OCI-LY1 (cell line): ENCODE measurements at regions not wholly inside any gene's neighbourhood (a gene's known extent, or its start where the extent isn't known, plus 50 kb on each side); places are given as distances from the start of the nearest gene placed in this dataset.

Experiments used
- EZH2 ChIP-seq: fragments of 200-600 bp; sonication (generic), shearing (Covaris generic); IDR thresholded peaks from 2 replicates; pipeline ENCODE4 v1.8.0; 2017; ENCODE audit warnings: borderline replicate concordance, mixed run types, mild to moderate bottlenecking, antibody characterized with exemption, low read length, moderate library complexity, mixed read lengths
- TF ChIP-seq, protein P1 (sequence below): fragments of 200-600 bp; sonication (generic), shearing (Covaris generic); IDR thresholded peaks from 2 replicates; pipeline ENCODE4 v1.5.1; 2017; ENCODE audit warnings: mild to moderate bottlenecking, antibody characterized with exemption, low read length, moderate library complexity, mixed read lengths

DNA sequence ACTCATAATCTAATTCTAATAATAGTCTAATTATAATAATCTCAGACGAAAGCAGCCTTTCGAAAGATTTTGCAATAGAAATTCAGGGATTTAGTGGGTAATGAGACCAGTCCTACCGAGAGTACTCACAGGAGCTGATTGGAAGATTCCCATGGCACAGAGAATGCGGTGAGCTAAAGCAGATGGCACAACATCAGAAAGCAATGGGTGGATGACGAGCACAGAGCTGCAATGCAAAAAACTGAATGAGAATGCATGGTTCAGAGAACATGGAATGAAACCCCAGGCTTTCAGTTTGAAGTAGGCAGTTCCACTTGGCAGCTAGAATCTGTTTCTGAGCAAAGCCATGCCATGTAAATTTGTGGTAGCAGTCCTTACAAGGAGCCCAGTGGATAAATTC lies 78.2 kb upstream of the SPINK5 start:
- TF ChIP-seq, protein P1, sequence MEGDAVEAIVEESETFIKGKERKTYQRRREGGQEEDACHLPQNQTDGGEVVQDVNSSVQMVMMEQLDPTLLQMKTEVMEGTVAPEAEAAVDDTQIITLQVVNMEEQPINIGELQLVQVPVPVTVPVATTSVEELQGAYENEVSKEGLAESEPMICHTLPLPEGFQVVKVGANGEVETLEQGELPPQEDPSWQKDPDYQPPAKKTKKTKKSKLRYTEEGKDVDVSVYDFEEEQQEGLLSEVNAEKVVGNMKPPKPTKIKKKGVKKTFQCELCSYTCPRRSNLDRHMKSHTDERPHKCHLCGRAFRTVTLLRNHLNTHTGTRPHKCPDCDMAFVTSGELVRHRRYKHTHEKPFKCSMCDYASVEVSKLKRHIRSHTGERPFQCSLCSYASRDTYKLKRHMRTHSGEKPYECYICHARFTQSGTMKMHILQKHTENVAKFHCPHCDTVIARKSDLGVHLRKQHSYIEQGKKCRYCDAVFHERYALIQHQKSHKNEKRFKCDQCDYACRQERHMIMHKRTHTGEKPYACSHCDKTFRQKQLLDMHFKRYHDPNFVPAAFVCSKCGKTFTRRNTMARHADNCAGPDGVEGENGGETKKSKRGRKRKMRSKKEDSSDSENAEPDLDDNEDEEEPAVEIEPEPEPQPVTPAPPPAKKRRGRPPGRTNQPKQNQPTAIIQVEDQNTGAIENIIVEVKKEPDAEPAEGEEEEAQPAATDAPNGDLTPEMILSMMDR = no peak
- no peak for TF ChIP-seq EZH2
